Progenitor cell of endocrine pancreas (in vitro differentiated cells): ENCODE measurements at regions not wholly inside any gene's neighbourhood (a gene's known extent, or its start where the extent isn't known, plus 50 kb on each side); places are given as distances from the start of the nearest gene placed in this dataset.

Experiments used
- DNase-seq: peaks from one replicate; pipeline ENCODE4 v3.0.0; 2021; ENCODE audit warnings: low spot score; ENCODE audit not compliant: unreplicated experiment
- H3K27ac Mint-ChIP-seq: 2 replicates; pipeline ENCODE4 v1.8.0; 2021; ENCODE audit warnings: mild to moderate bottlenecking, moderate library complexity, mixed read lengths
- H3K27me3 Mint-ChIP-seq: 2 replicates; pipeline ENCODE4 v1.8.0; 2021; ENCODE audit warnings: mixed read lengths
- H3K36me3 Mint-ChIP-seq: 2 replicates; pipeline ENCODE4 v1.8.0; 2022; ENCODE audit warnings: mixed read lengths; ENCODE audit not compliant: insufficient read depth
- H3K4me1 Mint-ChIP-seq: 2 replicates; pipeline ENCODE4 v1.8.0; 2021; ENCODE audit warnings: low read depth, mixed read lengths
- H3K4me3 Mint-ChIP-seq: 2 replicates; pipeline ENCODE4 v1.8.0; 2021; ENCODE audit warnings: low read depth, mild to moderate bottlenecking, moderate library complexity, mixed read lengths
- H3K9me3 Mint-ChIP-seq: 2 replicates; pipeline ENCODE4 v1.8.0; 2021; ENCODE audit warnings: low read depth, mixed read lengths
- TF ChIP-seq, protein P1 (sequence below): fragments of 200-600 bp; sonication (generic); IDR thresholded peaks from one replicate; pipeline ENCODE4 v1.5.0; 2021; ENCODE audit warnings: antibody characterized with exemption, mild to moderate bottlenecking; ENCODE audit not compliant: unreplicated experiment

DNA sequence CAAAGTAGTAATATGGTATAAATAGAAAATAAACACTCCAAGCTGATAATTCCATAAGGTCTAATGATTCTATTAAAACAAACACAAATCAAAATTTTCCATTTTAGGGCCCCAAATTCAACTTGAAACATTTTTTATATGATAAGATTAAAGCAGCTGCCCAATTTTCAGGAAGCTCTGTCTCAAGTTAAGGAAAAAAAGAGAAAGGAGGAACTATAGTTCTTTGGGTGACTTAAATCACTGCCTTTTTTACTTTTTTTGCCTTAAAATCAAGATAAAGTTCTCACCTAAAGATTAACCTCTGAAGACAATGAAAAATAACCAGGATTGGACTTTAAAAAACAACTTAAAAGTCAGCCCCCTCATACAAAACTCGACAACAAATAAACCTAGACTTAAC is 76.0 kb upstream of the IFNE start:
- H3K4me3 Mint-ChIP-seq = peak overlapping the region; percentile 96
- no peak for DNase-seq
- H3K36me3 Mint-ChIP-seq = no peaks in the 10 kb centered on the region
- peak overlapping the region; percentile 83 for H3K27ac Mint-ChIP-seq
- H3K27me3 Mint-ChIP-seq = no peaks in the 10 kb centered on the region
- peaks cover 37% of the 10 kb centered on the region for H3K4me1 Mint-ChIP-seq
- TF ChIP-seq, protein P1, sequence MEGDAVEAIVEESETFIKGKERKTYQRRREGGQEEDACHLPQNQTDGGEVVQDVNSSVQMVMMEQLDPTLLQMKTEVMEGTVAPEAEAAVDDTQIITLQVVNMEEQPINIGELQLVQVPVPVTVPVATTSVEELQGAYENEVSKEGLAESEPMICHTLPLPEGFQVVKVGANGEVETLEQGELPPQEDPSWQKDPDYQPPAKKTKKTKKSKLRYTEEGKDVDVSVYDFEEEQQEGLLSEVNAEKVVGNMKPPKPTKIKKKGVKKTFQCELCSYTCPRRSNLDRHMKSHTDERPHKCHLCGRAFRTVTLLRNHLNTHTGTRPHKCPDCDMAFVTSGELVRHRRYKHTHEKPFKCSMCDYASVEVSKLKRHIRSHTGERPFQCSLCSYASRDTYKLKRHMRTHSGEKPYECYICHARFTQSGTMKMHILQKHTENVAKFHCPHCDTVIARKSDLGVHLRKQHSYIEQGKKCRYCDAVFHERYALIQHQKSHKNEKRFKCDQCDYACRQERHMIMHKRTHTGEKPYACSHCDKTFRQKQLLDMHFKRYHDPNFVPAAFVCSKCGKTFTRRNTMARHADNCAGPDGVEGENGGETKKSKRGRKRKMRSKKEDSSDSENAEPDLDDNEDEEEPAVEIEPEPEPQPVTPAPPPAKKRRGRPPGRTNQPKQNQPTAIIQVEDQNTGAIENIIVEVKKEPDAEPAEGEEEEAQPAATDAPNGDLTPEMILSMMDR = no peak
- H3K9me3 Mint-ChIP-seq = no peaks in the 10 kb centered on the region

DNA sequence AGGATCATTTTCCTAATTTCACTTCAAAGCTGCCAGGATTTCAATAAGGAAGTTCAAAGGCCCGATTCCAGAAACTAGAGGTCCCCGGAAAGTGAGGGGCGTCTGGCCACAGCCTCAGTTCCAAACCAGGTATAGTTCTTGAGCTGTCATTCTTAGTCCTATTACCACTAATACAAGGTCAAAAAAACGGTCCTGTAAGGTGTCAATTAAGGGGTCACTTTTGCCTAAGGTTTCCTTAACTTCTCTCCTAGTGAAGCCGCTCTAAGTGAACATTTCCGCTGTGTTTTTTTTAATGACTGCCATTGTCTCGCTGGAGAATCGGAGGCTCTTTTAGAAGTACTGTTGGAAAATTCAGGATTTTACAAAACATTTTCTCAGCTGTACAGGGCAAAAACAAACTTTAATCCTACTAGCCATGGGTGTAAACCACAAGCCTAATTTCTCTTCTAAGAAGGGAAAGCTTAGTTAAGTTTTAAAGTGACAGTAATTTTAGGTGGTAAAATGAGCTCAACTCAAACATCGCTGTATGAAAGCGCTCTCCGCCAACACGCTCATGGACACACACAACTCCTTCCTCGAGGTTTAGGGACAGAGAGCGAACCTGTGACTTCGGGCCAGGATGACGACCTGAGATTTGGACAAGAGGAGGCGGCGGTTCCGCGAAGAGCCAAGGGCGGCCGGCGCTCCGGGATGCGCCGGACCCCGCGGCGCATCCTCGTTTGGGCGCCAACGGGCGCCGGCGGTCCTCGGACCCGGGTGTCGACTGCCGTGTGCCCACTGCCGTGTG is 76.7 kb upstream of the IFNE start:
- Mint-ChIP-seq H3K27ac (peak overlapping the region; percentile 83), H3K4me3 (peak overlapping the region; percentile 96), H3K36me3 (no peaks in the 10 kb centered on the region), H3K27me3 (no peaks in the 10 kb centered on the region), H3K4me1 (peaks cover 36% of the 10 kb centered on the region), H3K9me3 (no peaks in the 10 kb centered on the region)
- TF ChIP-seq, protein P1 = no peak
- DNase-seq = no peak

DNA sequence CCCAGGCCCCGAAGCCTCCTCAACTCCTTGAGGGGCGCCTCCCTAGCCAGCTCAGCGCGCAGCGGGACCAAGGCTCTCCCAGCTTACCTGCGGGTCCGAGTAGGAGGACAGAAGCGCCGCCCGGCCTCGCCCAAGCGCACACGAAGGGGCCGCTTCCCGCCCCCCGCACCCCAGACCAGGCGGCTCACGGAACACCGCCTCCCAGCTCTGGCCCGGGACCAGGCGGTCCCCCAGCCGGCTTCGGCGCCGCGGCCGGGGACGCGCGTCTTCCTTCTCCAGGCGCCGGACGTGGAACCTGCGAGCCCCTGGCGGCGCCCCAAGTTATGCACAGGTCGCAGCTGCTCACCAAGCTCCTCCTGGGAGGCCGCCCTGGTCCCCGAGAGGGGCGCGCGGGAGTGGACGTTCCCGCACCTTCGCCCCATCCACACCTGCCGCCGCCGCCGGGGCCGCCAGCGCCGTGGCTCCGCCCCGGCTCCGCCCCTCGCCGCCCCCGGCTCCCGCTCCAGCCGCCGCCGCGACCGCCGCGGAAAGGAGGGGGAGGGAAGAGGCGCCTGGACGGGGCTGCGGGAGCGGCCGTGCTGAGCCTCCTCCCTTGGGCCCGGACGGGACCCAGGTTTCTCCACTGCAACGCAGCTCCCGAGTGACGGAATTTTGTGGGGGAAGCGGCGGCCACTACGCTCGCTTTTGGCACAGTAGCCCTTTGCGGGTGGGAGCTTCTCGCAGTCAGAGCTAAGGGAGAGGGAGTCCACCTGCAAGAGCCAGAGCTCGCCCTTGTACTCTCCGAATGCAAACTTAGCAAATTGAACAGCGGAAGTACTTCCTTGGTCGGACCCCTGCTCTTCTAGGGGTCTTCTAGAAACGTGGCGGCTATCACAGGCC is 77.5 kb upstream of the IFNE start:
- Mint-ChIP-seq H3K27ac (peak overlapping the region; percentile 97), H3K36me3 (no peaks in the 10 kb centered on the region), H3K4me1 (peaks cover 35% of the 10 kb centered on the region), H3K27me3 (no peaks in the 10 kb centered on the region), H3K9me3 (no peaks in the 10 kb centered on the region), H3K4me3 (peak overlapping the region; percentile 96)
- DNase-seq = peak; percentile 86
- TF ChIP-seq, protein P1 = peak; percentile 52

DNA sequence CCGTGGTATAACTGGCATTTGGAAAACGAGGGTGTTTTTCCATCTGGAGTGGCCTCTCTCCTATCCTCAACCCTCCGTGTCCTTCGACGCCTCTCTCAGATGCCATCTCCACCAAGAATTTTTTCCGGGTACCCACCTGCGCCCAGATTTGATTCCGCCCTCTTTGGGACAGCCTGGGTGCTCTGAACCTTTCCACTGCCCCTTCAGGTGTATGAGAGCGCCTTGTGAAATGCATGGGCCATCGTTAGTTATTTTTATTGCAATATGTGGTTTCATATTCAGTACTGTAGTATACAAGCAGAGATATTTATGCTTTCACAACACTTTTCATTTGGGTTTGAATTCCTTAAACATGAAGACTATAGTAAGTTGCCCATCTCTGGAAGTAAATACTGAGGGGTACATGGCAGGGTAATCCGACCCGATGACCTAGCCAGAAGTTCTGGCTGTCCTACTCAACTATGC is 78.2 kb upstream of the IFNE start:
- H3K9me3 Mint-ChIP-seq = no peaks in the 10 kb centered on the region
- no peaks in the 10 kb centered on the region for H3K36me3 Mint-ChIP-seq
- H3K4me1 Mint-ChIP-seq = peaks cover 30% of the 10 kb centered on the region
- TF ChIP-seq, protein P1 = no peak
- peak overlapping the region; percentile 88 for H3K4me3 Mint-ChIP-seq
- DNase-seq = no peak
- H3K27ac Mint-ChIP-seq = peak overlapping the region; percentile 97
- no peaks in the 10 kb centered on the region for H3K27me3 Mint-ChIP-seq

DNA sequence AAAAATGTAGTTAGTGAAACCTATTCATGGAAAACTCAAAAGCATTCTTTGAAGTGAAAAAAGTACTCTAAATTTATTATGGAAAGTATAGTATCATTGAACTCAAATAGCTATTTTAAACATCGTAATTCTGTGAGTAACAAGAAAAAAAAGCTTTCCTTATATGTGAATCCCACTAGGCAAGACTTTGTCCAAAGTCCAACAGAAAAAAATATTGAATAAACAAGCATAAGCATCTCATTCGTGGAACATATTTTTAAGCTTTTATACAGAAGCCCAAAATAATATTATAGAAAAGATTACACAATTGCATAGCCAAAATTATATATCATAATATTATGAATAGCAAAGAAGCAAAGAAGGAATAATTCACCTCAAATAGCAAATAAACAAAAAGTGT is 79.4 kb upstream of the IFNE start:
- Mint-ChIP-seq H3K4me1 (peaks cover 22% of the 10 kb centered on the region), H3K27me3 (no peaks in the 10 kb centered on the region), H3K27ac (no peak overlapping the region), H3K9me3 (no peaks in the 10 kb centered on the region), H3K4me3 (no peak overlapping the region), H3K36me3 (no peaks in the 10 kb centered on the region)
- TF ChIP-seq, protein P1 = no peak
- no peak for DNase-seq
